ENCODE measurements at regions not wholly inside any gene's neighbourhood (a gene's known extent, or its start where the extent isn't known, plus 50 kb on each side); places are given as distances from the start of the nearest gene placed in this dataset.

DNA sequence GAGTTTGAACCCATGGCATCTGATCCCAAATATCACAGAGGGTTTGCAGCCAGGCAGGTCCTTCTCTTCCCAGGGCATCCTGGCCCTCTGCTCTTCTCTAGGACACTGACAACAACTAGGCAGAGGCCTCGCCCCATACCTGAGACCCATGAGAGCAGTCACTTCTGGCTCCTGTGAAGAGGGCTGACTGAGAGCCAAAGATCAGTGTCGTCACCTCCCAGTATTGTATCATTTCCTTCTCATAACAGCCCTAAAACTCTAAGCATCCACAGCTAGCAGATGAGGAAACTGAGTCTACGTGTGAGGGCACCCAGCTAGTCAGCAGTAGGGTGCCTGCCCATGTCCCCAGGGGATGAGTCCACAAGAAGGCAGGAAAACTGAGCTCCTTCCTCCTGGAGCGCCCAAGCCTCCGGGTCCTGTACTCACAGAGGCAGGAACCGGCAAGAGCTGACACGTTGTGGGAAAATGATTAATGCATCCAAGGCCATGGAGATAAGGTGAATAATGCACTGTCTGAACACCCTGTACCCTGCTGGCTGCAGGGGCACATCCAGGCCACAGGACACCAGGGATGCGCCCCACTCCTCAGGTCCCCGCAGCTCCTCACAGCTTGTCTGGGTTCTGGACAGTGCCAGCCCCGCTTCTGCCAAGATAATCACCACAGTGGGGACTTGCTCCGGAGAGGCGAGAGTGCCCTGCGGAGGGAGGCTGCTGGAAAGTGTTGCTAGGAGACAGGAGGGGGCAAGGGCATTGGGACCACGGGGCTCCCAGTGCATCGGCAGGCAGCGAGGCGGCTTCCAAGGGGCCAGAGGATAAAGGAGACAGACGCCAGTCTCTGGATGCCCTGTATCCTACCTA is 340.0 kb downstream of the NPHP4 start:
- no peak for DNase-seq

GRCh38 chr1:5651473-5651872 is 340.8 kb downstream of the NPHP4 start:
- DNase-seq, result no peak

- DNase-seq, result no peak
Observed at GRCh38 chr1:5651027-5651410, 341.2 kb downstream of the NPHP4 start.

- DNase-seq, result no peak
Observed at GRCh38 chr1:5650283-5651026, 341.8 kb downstream of the NPHP4 start.

GRCh38 chr1:5649795-5650194 is 342.4 kb downstream of the NPHP4 start:
- no peak for DNase-seq

DNA sequence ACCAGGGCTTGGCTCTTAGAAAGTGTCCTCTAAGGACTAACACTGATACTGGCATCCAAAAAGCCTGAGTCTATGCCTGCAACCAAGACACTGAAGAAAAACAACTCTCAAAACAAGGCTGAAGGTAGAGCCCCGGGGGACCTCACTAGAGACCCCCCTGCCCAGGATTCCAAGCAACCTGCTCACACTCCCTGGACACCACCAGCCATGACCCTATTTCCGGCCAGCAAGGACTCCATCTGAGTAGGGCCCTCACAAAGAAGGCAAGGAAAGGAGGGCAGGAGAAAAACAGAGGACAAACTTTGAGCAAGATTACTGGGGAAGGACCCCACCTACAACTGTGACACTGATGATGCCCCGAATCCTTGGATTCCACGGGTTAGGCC is 343.1 kb downstream of the NPHP4 start:
- no peak for DNase-seq

DNA sequence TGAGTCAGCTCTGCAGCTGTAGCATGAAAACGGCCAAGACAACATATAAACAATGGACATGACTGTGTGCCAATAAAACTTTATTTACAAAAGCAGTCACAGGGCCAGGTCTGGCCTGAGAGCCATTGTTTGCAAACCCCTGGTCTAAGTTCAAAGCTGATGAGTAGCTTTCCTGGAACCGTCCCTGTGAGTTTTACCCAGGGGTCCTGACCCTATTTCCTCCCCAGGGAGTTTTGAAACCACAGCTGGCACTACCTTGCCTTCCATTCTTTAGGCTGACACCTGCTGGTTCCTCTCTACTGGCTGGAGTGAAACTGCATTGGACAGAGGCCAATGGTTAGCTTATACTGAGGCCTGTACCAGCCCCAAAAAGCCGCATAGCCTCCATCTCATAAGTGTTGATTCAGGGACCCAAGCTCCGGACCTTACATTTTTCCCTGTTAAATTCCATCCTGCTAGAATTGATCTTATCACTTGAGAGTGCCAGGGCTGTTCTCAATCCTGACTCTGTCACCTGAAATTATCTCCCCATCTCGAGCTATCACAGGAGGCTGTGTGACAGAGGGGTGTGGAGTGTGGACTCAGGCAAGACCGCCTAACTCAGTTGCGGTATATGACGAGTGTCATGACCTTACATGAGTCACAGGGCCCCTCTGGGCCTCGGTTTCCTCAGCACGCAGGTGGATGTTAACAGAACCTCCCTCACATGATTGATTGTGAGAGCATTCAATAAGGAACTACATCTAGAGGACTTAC is 343.6 kb downstream of the NPHP4 start:
- DNase-seq, result no peak

DNA sequence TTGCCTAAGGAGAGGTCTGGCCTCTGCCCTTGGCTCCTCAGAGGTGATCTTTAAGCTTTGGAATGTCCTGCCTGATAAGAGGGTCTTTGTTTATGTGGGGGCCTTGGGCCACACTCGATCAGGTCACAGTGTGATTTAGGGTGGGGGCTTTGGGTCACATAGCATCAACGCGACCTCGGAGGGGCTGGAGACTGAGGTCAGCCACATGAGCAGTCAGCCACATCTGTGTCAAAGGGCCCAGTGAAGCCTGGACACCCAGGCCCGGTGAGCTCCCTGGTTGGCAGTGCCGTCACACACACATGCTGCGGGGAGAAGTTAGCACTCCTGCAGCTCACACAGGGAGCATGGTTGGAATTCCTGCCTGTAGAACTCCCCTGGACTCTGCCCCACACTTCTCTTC is 345.0 kb downstream of the NPHP4 start:
- no peak for DNase-seq

GRCh38 chr1:5646486-5647149 is 345.6 kb downstream of the NPHP4 start:
- DNase-seq, result no peak

- no peak for DNase-seq
Observed at GRCh38 chr1:5645929-5646328, 346.3 kb downstream of the NPHP4 start.

DNA sequence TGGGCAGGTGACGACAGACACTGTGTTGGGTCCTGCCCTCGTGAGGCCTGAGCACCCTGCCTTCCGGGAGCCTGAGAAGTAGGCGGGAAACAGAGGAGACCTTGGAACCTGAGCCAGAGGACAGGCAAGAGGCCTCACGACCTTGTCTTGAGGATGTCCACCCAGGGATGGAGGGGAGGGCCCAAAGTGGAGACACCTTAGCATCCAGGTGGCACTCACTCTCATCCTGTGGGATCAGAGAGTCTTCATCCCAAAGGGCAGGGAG is 347.2 kb downstream of the NPHP4 start:
- no peak for DNase-seq

DNA sequence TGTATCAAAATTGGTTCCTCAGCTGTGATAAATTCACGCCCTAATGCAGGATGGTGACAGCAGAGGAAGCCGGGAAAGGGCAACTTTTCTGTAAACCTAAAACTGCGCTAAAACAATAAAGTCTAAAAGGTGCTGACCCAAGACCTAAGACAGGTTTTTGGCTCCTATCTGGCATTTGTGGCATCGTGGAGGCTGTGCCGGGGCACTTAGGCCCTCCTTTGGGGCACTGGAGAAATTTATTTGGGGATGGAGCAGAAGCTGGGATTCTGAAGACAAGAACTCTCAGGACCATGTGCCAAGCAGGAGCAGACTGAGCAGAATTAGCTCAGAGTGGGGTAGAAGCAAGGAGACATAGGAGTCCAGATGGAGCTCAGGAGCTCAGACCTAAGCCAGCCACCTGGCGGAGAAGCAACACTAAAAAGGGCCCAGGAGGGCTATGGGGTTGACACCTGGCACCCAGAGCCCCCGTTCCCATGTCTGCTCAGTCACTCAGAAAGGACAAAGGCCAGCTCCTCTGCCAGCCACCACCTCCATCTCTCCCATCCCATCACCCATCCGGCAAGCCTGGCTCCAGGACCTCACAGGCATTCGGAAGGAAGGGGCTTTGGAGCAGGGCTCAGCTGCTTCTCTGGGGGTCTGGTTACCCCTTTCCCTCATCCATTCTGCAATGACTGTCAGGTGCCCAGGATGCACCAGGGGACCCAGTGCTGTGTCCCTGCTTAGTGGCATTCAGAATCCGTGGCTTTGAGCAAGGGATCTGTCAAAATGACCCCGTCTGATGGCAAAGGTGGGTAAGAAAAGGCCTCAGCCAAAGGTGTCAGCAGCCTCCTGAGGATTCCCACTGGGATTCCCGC is 347.7 kb downstream of the NPHP4 start:
- no peak for DNase-seq

GRCh38 chr1:5643360-5644107 is 348.7 kb downstream of the NPHP4 start:
- DNase-seq, result no peak

DNA sequence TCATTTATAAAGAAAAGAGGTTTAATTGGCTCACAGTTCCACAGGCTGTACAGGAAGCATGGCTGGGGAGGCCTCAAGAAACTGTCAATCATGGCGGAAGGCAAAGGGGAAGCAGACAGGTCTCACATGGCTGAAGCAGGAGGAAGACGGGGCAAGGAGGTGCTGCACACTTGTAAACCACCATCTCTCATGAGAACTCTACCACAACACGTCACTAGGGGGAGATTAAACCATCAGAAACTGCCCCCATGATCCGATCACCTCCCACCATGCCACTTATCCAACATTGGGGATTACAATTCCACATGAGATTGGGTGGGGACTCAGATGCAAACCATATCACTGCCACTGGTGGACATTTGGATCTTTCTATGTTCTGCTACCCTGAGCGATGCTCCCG is 351.4 kb downstream of the NPHP4 start:
- peak; percentile 21 for DNase-seq

GRCh38 chr1:5639106-5639722 is 353.0 kb downstream of the NPHP4 start:
- no peak for DNase-seq

GRCh38 chr1:5638582-5638981 is 353.6 kb downstream of the NPHP4 start:
- DNase-seq, result no peak

GRCh38 chr1:5637171-5637570 is 355.1 kb downstream of the NPHP4 start:
- DNase-seq, result peak; percentile 42

DNA sequence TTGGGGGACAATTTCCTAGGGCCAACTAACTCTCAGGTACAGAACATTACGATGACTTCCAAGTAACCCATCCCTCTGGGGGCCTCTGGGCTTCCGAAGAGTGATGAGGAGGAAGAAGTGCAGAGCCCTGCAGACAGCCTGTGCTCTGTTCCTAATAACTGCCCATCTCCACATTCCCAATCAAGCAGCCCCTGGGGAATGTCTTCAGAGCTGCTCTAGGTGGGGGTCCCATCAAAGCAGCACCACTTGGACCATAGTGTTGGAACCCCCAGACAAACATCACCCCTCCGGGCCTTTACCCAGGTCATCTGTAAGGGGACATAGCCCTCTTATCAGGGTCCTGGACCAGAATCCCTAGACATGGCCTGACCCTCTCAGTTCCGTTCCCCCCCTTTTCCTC is 357.3 kb downstream of the NPHP4 start:
- DNase-seq, result no peak

DNA sequence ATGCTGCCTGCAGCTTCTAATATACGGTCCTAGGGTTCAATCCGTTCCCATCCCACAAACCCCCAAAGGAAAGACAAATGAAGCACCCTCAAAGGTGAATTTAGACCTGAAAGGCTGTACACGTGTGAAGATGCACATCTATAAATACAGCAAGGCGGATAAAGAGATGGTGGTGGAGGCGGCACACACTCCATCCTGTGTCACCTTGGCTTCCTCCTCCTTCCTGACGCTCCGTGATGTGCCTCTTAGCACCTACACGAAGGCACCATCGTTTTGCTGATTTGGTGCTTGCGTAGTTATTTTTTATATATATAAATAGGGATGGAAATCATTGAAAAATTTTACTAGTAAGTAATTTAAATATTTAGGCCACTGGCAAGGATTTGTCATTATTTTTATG is 359.4 kb downstream of the NPHP4 start:
- DNase-seq, result no peak

GRCh38 chr1:5632224-5632623 is 360.0 kb downstream of the NPHP4 start:
- DNase-seq, result no peak

- DNase-seq, result no peak
Observed at GRCh38 chr1:5628416-5628815, 363.8 kb downstream of the NPHP4 start.
